Left ventricle myocardium inferior (tissue), 1 donor: ENCODE measurements at regions not wholly inside any gene's neighbourhood (a gene's known extent, or its start where the extent isn't known, plus 50 kb on each side); places are given as distances from the start of the nearest gene placed in this dataset.

ENCODE experiments used
- DNase-seq: peaks from one replicate; pipeline ENCODE4 v3.0.0-alpha.2; 2020
- H3K27ac ChIP-seq: fragments of 200-600 bp; replicated peaks from 2 replicates; pipeline ENCODE4 v1.8.0; 2021
- H3K27me3 ChIP-seq: fragments of 200-600 bp; 2 replicates; pipeline ENCODE4 v1.8.0; 2021; ENCODE audit warnings: low read depth
- H3K36me3 ChIP-seq: fragments of 200-600 bp; 2 replicates; pipeline ENCODE4 v1.8.0; 2021
- H3K4me1 ChIP-seq: fragments of 200-600 bp; 2 replicates; pipeline ENCODE4 v1.8.0; 2021
- H3K4me3 ChIP-seq: fragments of 200-600 bp; 2 replicates; pipeline ENCODE4 v1.8.0; 2021; ENCODE audit warnings: mild to moderate bottlenecking, moderate library complexity
- H3K9me3 ChIP-seq: fragments of 200-600 bp; replicated peaks from 2 replicates; pipeline ENCODE4 v1.8.0; 2021
- intact Hi-C: fragments of 100-400 bp; cut with micrococcal nuclease; formaldehyde crosslinking; loops from one replicate; pipeline ENCODE4 v1.11.0; 2022
- TF ChIP-seq, protein P1 (sequence below): fragments of 200-600 bp; IDR thresholded peaks from 2 replicates; pipeline ENCODE4 v1.8.0; 2021; ENCODE audit warnings: antibody characterized with exemption, mild to moderate bottlenecking, borderline replicate concordance
- donor health status: DM: no; HTN: yes; CAD: no; lungs with severe emphysema.

DNA sequence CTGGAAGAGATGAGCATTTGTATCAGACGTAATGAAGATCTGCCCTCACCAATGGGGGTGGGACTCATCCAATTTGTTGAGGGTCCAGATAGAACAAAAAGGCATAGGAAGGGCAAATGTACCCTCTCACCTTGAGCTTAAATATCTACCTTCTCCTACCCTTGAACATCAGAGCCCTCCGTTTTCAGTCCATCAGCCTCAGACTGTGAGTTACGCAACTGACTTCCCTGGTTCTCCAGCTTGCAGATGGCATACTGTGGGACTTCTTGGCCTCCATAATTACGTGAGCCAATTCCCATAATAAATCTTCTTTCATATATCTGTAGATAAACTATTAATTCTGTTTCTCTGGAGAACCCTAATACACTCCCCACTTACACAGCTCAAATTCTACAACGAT is 56.5 kb upstream of the GUCY1A1 start:
- Histone ChIP-seq H3K4me1 (peaks cover 17% of the 10 kb centered on the region), H3K27ac (peak overlapping the region; percentile 43), H3K36me3 (no peaks in the 10 kb centered on the region), H3K27me3 (no peaks in the 10 kb centered on the region), H3K9me3 (no peaks in the 10 kb centered on the region), H3K4me3 (no peak overlapping the region)
- no peak for DNase-seq
- TF ChIP-seq, protein P1, sequence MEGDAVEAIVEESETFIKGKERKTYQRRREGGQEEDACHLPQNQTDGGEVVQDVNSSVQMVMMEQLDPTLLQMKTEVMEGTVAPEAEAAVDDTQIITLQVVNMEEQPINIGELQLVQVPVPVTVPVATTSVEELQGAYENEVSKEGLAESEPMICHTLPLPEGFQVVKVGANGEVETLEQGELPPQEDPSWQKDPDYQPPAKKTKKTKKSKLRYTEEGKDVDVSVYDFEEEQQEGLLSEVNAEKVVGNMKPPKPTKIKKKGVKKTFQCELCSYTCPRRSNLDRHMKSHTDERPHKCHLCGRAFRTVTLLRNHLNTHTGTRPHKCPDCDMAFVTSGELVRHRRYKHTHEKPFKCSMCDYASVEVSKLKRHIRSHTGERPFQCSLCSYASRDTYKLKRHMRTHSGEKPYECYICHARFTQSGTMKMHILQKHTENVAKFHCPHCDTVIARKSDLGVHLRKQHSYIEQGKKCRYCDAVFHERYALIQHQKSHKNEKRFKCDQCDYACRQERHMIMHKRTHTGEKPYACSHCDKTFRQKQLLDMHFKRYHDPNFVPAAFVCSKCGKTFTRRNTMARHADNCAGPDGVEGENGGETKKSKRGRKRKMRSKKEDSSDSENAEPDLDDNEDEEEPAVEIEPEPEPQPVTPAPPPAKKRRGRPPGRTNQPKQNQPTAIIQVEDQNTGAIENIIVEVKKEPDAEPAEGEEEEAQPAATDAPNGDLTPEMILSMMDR, result no peak
- intact Hi-C loops, result no loop called here

DNA sequence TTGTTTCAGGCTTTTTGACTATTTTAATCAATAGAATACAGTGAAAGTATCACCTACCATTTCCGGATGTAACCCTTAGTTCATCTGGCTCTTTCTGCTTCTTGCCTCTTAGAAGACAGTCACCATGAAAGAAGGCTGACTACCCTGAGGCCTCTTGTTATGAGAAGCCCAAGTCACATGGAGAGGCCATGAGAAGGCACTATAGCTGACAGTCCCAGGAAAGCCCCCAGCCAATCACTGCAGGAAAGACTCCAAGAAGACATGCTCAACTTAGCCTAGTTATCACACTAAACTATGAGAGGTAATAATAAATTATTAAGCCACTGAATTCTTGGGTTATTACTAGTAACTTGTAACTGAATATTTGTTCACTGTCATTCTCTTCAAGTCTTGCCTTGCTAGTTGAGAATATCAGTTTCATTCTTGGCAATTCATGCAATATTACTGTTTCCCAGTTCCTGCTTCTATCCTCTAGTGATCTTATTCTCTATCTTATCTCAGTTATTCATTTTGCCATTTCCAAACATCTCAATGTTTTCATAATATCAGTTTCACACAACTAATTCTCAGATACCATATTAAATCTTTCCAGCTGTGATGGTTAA is 57.1 kb upstream of the GUCY1A1 start:
- Histone ChIP-seq H3K27ac (peak overlapping the region; percentile 43), H3K4me1 (peaks cover 20% of the 10 kb centered on the region), H3K36me3 (no peaks in the 10 kb centered on the region), H3K9me3 (no peaks in the 10 kb centered on the region), H3K4me3 (no peak overlapping the region), H3K27me3 (no peaks in the 10 kb centered on the region)
- TF ChIP-seq, protein P1, result no peak
- intact Hi-C loops, result no loop called here
- DNase-seq, result no peak

DNA sequence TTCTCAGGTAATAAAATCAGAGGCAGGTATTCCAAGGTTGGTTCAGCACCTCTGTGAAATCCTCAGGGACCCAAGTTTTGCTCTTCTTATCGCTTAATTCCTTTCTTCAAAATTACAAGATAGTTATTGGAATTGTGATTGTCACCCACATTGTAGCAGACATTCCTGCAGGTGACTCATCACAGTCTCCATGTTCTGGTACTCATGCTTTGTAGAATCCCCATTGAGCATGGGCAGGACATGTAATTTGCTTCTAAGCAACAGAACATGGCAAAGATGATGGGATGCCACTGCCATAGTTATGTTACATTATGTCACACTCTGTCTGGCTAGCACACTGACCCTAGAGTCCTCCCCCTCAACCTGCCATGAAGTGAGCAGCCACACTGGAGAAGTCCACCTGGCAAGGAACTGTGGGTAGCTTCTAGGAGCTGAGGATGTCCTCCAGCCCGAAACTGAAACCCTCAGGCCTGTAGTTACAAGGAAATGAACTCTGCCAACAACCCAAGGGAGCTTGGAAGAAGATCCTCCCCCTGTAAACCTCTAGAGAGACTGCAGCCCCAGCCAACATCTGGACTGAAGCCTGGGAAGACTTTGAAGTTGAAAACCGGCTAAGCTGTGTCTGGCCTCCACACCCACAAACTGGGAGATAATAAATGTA is 58.3 kb upstream of the GUCY1A1 start:
- Histone ChIP-seq H3K36me3 (no peaks in the 10 kb centered on the region), H3K27me3 (no peaks in the 10 kb centered on the region), H3K9me3 (no peaks in the 10 kb centered on the region), H3K4me3 (no peak overlapping the region), H3K27ac (peak overlapping the region; percentile 43), H3K4me1 (peaks cover 20% of the 10 kb centered on the region)
- TF ChIP-seq, protein P1, result no peak
- DNase-seq, result peak; percentile 24
- intact Hi-C loops, result no loop called here

DNA sequence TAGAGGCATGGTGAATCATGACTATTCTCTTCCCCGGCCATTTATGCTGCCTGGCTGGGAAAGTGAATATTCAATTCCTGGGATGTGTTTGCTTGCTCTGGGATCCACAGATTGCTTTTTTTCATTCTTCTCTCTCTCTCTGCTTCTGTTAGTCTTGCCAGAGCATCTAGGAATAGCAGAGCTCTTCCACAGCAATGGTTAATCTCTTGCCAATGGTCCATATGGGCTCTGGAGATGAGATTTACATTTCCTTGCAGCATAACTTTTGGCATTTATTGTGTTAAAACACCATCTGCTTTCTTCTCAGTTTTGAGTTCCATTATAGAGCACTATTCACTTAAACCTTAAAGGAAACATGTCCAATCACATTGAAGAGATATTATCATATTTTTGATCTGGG is 59.2 kb upstream of the GUCY1A1 start:
- H3K4me1 ChIP-seq, result peaks cover 20% of the 10 kb centered on the region
- intact Hi-C loops, result no loop called here
- no peak for DNase-seq
- TF ChIP-seq, protein P1, result no peak
- no peak overlapping the region for H3K27ac ChIP-seq
- no peaks in the 10 kb centered on the region for H3K36me3 ChIP-seq
- no peaks in the 10 kb centered on the region for H3K27me3 ChIP-seq
- H3K4me3 ChIP-seq, result no peak overlapping the region
- H3K9me3 ChIP-seq, result no peaks in the 10 kb centered on the region

DNA sequence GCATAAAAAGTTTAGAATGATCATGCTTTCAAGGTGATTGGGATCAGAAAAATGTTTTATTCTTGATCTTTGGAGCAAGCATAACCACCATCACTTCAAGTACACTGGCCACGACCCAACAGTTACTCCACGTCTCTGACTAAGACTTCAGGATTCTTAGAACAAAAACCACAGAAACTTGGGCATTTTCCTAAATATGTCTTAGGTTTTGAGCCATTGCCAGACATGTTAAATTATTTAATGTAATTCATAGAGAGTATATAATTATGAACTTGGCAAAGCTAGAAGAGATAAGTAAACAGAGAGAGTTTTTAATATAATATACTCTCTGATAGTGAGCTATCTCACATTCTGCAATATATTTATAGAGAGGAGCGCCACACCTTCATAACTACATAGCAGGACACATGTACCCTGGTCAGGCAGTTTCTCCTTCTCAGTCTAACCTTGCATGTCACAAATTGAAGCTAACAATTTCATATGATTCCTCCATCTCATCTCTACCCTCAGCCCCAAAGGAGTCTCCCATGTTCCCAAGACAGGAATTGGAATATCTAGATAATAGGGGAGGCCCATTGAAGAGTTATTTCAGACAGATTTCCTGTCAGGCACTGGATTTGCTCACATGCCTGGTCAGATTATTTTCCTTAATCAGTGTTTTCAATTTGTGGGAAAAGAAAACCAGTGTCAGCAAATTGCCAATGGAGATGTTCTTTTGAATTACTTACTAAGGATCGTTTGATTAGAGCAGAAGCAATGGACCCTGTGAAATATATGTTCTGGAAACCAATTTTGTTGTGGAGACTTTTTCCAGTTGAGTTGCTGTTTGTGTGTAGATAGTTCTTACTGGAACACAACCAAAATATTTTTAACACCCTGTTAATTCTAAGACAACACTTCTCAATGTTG is 61.7 kb upstream of the GUCY1A1 start:
- H3K36me3 ChIP-seq, result no peaks in the 10 kb centered on the region
- DNase-seq, result no peak
- H3K9me3 ChIP-seq, result no peaks in the 10 kb centered on the region
- no peak overlapping the region for H3K4me3 ChIP-seq
- H3K27me3 ChIP-seq, result no peaks in the 10 kb centered on the region
- TF ChIP-seq, protein P1, result no peak
- H3K27ac ChIP-seq, result no peak overlapping the region
- intact Hi-C loops, result no loop called here
- peaks cover 20% of the 10 kb centered on the region for H3K4me1 ChIP-seq
